ENCODE measurements at regions not wholly inside any gene's neighbourhood (a gene's known extent, or its start where the extent isn't known, plus 50 kb on each side); places are given as distances from the start of the nearest gene placed in this dataset.

DNA sequence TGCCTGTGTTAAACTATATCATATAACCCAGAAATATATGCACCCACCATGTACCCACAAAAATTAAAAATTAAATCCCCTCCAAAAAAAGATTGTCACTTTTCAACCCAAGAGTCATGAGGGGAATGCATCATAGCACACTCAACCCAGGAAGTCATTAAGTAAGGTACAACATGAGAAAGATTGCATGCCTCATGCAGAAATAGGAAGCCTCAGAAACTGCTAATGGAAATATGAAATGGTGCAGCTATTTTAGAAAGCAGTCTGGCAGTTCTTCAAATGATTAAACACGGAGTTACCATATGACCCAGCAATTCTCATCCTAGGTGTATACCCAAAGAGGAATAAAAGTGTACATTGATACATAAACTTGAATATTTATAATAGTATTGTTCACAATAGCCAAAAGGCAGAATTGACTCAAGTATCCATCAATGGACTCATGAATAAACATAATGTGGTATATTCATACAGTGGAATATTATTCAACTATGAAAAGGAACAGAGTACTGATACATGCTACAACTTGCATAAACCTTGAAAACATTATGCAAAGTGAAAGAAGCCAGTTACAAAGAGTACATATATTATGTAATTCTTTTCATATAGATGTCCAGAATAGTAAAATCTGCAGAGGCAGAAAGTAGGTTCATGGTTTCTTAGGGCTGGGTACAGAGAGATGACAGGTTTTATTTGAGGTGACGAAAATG is 70.4 kb downstream of the TMEM100 start:
- in situ Hi-C loops (cut with MboI; ENCODE audit: low sequenced_read_pairs, unreplicated experiment), result no loop called here

GRCh38 chr17:55649957-55650597 is 72.6 kb downstream of the TMEM100 start:
- TF ChIP-seq, protein P1, sequence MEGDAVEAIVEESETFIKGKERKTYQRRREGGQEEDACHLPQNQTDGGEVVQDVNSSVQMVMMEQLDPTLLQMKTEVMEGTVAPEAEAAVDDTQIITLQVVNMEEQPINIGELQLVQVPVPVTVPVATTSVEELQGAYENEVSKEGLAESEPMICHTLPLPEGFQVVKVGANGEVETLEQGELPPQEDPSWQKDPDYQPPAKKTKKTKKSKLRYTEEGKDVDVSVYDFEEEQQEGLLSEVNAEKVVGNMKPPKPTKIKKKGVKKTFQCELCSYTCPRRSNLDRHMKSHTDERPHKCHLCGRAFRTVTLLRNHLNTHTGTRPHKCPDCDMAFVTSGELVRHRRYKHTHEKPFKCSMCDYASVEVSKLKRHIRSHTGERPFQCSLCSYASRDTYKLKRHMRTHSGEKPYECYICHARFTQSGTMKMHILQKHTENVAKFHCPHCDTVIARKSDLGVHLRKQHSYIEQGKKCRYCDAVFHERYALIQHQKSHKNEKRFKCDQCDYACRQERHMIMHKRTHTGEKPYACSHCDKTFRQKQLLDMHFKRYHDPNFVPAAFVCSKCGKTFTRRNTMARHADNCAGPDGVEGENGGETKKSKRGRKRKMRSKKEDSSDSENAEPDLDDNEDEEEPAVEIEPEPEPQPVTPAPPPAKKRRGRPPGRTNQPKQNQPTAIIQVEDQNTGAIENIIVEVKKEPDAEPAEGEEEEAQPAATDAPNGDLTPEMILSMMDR (IDR thresholded peaks at IDR 0.05; ENCODE audit: borderline replicate concordance, control extremely low read depth, extremely low read depth, insufficient read depth, missing control alignments), result no peak
- DNase-seq (ENCODE audit: low spot score), result no peak
- in situ Hi-C loops (cut with MboI; ENCODE audit: low sequenced_read_pairs, unreplicated experiment), result no loop called here

More for the DNA sequence above, 70.4 kb downstream of the TMEM100 start:
- no peak for DNase-seq (ENCODE audit: low spot score)
- TF ChIP-seq, protein P1 (IDR thresholded peaks at IDR 0.05; ENCODE audit: borderline replicate concordance, control extremely low read depth, extremely low read depth, insufficient read depth, missing control alignments), result no peak

DNA sequence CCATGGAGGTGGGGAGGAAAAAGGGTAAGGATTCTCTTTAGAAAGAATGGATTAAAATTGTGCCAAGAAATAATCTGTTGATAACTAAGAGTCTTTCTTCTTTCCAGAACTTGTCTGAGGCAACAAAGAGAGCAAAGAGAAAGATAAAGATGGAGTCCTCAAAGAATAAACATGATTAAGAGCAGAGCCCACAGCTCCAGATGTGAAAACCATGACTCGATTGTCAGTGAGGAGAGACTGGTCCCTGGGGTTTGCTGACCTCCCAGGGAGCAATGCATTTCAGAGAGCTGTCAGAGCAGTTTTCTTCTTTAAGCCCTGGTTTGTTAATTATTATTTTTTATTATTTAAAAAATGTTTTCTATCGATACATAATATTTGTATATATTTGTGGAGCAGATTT is 74.6 kb downstream of the TMEM100 start:
- TF ChIP-seq, protein P1 (IDR thresholded peaks at IDR 0.05; ENCODE audit: borderline replicate concordance, control extremely low read depth, extremely low read depth, insufficient read depth, missing control alignments), result no peak
- no peak for DNase-seq (ENCODE audit: low spot score)
- in situ Hi-C loops (cut with MboI; ENCODE audit: low sequenced_read_pairs, unreplicated experiment), result no loop called here

DNA sequence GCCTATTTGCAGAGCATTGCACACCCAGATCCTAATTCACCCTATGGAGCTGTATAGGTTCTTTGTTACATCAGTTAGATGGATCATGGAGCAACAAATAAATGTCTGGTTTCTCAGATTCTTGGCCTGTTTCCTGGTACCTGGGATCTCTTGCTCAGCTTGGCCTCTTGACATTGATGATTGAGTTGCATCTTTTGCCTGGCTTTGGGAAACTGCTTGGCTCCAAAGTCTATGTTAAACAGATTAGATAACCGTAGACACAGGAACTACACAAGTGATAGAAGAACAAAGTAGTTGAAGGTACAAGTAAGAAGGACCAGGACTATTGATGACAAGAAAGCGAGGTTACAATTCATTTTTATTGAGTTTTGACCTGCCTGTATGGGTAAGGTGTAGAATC is 77.3 kb downstream of the TMEM100 start:
- in situ Hi-C loops (cut with MboI; ENCODE audit: low sequenced_read_pairs, unreplicated experiment), result no loop called here
- DNase-seq (ENCODE audit: low spot score), result no peak
- TF ChIP-seq, protein P1 (IDR thresholded peaks at IDR 0.05; ENCODE audit: borderline replicate concordance, control extremely low read depth, extremely low read depth, insufficient read depth, missing control alignments), result no peak

- DNase-seq (ENCODE audit: low spot score), result no peak
- in situ Hi-C loops (cut with MboI; ENCODE audit: low sequenced_read_pairs, unreplicated experiment), result no loop called here
- TF ChIP-seq, protein P1 (IDR thresholded peaks at IDR 0.05; ENCODE audit: borderline replicate concordance, control extremely low read depth, extremely low read depth, insufficient read depth, missing control alignments), result no peak
Observed at GRCh38 chr17:55644346-55644745, 78.3 kb downstream of the TMEM100 start.

DNA sequence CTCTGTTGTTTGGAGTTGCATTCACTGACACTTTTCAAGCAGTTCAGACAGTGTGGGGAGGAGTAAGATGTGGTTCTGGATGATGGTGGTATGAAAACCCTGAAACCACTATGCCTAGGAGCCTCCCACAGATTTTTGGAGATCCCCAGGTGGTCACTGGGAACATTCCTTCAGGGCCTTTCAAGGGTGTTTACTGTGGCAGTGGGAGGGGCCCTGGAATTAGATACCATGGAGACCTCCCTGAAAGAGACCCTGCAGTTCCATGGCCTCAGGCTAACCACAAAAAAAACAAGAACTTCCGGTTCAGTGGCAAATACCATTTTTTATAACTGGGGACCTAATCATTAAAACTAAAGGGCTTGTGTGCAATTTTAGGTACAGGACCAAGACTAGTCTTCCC is 79.9 kb downstream of the TMEM100 start:
- no peak for DNase-seq (ENCODE audit: low spot score)
- in situ Hi-C loops (cut with MboI; ENCODE audit: low sequenced_read_pairs, unreplicated experiment), result no loop called here
- TF ChIP-seq, protein P1 (IDR thresholded peaks at IDR 0.05; ENCODE audit: borderline replicate concordance, control extremely low read depth, extremely low read depth, insufficient read depth, missing control alignments), result no peak
